HG03159 (cell line): ENCODE measurements at regions not wholly inside any gene's neighbourhood (a gene's known extent, or its start where the extent isn't known, plus 50 kb on each side); places are given as distances from the start of the nearest gene placed in this dataset.
"Not testable (repeated sequence)": the region's sequence is repeated elsewhere in the genome, so short reads cannot be mapped to it uniquely, and the experiment has no call there.

ENCODE experiments used
- ATAC-seq: cut with Tn5 transposase; IDR thresholded peaks from one replicate; pipeline ENCODE4 v1.9.1; 2021; ENCODE audit warnings: mild to moderate bottlenecking, moderate library complexity; ENCODE audit not compliant: unreplicated experiment

- not testable (repeated sequence) for ATAC-seq
Observed at GRCh38 chr7:103244865-103245264, 52.4 kb upstream of the PMPCB start.

DNA sequence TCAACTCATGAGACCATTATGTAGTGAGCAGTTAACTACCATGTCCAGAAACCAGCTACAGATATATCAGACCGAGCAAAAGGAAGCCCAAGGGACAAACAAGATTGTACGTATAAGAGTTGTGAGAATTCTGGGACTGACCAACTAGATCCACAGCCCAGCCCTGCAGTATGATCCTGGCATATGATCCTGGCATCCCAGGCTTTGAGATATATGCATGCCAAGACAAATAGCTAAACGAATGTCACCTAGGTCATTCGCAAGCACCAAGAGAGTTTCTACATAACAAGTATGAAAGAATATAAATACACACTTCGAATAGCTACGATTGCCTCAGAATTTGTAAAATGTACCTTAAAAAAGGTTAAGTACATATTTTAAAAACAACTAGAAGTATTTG lies 56.4 kb upstream of the PMPCB start:
- no peak for ATAC-seq

DNA sequence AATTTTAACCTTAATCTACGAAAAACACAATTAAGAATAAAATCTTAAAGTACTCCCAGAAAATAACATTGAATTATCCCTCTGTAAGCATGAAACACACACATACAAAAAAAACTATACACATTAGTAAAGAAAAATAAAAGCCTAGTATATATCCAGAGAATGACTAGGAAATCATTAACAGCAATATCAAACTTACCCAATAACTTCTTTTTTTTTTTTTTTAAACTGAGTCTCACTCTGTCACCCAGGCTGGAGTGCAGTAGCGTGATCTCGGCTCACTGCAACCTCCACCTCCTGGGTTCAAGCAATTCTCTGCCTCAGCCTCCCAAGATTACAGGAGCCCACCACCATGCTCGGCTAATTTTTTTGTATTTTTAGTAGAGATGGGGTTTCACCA lies 61.4 kb upstream of the PMPCB start:
- not testable (repeated sequence) for ATAC-seq

DNA sequence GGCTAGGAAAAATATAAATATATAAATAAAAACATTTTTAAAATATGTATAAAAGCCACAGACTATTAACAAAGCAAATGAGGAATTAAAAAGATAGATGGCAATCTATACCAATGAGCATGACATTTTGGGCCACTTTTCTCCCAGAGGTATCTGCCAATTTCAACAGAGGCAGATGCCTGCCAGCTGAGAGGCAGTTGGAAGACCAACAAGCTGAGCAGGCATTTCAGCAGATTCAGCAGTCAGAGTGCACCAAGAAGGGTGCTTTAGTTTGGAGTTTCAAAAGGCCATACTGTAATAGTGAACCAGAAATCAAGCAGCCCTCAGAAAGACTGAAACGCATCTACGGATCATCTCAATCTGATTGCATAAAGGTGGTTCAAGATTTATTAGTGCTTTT lies 62.4 kb upstream of the PMPCB start:
- not testable (repeated sequence) for ATAC-seq

GRCh38 chr7:103227787-103228186 lies 69.4 kb upstream of the PMPCB start:
- ATAC-seq: peak; percentile 70

GRCh38 chr7:103225798-103226197 lies 71.4 kb upstream of the PMPCB start:
- not testable (repeated sequence) for ATAC-seq

DNA sequence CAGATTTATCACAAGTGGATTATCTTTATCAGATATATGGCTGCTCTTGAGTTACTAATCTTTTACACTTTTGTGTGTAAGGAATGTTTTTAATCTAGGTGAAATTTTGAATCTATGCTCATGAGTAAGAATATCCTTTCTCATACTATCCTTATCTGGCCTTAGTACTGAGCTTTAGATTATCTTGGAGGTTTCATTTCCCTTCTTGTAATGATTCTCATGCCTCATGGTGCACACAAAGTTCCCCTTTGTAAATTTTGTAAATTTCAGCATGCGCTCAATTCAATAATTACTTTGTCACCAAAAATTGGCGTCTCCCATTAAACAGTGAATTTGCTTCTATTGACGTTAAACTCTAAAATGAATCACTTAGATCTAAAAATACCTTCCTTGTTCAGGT lies 74.2 kb upstream of the NAPEPLD start:
- ATAC-seq: not testable (repeated sequence)

DNA sequence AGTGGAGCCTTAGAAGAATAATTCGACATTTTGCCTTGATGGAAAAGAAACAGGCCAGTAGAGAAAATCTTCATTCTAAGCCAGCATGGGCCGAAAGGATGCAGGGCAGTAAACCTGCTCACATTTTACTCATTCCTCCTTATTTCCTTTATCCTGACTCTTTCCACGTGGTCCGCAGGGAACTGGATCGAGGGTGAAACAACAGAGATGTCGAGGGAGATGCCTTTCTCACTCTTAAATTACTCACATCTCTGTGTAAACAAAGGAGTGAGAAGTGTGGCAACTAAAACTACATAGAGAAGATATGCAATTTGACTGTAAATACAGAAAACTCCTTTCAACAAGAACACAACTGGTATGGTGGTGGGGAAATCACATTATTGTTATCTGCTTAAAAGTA lies 62.1 kb upstream of the NAPEPLD start:
- ATAC-seq: not testable (repeated sequence)

DNA sequence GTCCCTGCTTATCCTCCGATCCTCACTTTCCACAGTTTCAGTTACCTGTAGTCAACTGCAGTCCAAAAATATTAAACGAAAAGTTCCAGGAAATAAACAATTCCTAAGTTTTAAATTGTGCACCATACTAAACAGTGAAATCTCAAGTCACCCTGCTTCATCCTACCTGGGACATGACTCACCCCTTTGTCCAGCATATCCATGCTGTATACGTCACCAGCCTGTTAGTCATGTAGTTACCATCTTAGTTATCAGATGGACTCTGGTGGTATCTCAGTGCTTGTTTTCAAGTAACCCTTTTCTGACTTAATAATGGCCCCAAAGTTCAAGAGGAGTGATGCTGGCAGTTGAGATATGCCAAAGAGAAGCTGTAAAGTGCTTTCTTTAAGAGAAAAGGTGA lies 50.3 kb upstream of the NAPEPLD start:
- not testable (repeated sequence) for ATAC-seq
